PFSK-1 (cell line): ENCODE measurements at regions not wholly inside any gene's neighbourhood (a gene's known extent, or its start where the extent isn't known, plus 50 kb on each side); places are given as distances from the start of the nearest gene placed in this dataset.

Source experiments
- FOXP2 ChIP-seq: optimal IDR thresholded peaks from 2 replicates; pipeline ENCODE3; 2011; ENCODE audit warnings: borderline replicate concordance, control low read depth, inconsistent platforms; ENCODE audit not compliant: insufficient read depth; ENCODE audit errors: extremely low read length, extremely low read depth
- POLR2AphosphoS5 ChIP-seq: IDR thresholded peaks from 2 replicates; pipeline ENCODE4 v1.6.1; 2012; ENCODE audit warnings: low read depth, mild to moderate bottlenecking, control low read depth, low read length, moderate library complexity
- REST ChIP-seq, 2 experiments: IDR thresholded peaks; 2 replicates each; pipeline versions ENCODE4 v1.6.1 to v1.8.0; 2011 to 2012; ENCODE audit warnings: low read depth in 2 of 2, low read length in 2 of 2, control low read depth in 1 of 2, inconsistent platforms in 1 of 2, mild to moderate bottlenecking in 1 of 2, moderate library complexity in 1 of 2; ENCODE audit not compliant: insufficient read depth in 1 of 2
- SIN3A ChIP-seq: IDR thresholded peaks from 2 replicates; pipeline ENCODE4 v1.6.1; 2012; ENCODE audit warnings: mild to moderate bottlenecking, low read length, moderate library complexity, borderline replicate concordance; ENCODE audit not compliant: insufficient read depth
- TAF1 ChIP-seq: IDR thresholded peaks from 2 replicates; pipeline ENCODE4 v1.6.1; 2012; ENCODE audit warnings: low read length, control low read depth, borderline replicate concordance; ENCODE audit not compliant: insufficient read depth

GRCh38 chr7:20479706-20480105 lies 135.8 kb upstream of the ABCB5 start:
- no peak for TF ChIP-seq REST (IDR thresholded peaks at IDR 0.05; ENCODE audit: insufficient read depth in 1 of 2, low read depth in 2 of 2, low read length in 2 of 2)
- no peak for TF ChIP-seq POLR2AphosphoS5
- TF ChIP-seq TAF1, result no peak
- TF ChIP-seq FOXP2, result no peak
- TF ChIP-seq SIN3A, result no peak
